ENCODE measurements at regions not wholly inside any gene's neighbourhood (a gene's known extent, or its start where the extent isn't known, plus 50 kb on each side); places are given as distances from the start of the nearest gene placed in this dataset.

DNA sequence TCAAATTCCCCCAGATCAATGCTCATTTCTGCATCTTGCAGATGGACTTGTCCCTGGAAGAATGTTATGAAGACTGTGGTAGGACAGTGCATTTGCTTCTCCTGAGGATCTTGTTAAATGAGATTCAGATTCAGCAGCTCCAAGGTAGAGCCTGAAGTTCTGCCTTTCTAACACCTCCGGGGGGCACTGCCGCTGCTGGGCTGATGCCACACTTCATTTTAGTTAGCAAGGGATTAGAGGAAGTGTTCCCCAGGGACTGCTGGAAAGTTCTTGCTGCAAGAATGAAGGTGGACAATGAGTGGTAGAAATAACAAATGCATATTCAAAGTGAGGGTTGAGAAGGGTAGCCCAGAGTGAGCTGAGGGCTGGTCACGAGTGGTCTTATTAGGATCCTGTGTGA is 434.3 kb upstream of the AKR1E2 start:
- H3K4me3 ChIP-seq (ENCODE audit: severe bottlenecking) = no peak overlapping the region
- TF ChIP-seq CTCF (IDR thresholded peaks at IDR 0.05; ENCODE audit: poor library complexity, severe bottlenecking) = peak; percentile 14
- DNase-seq (ENCODE audit: low spot score) (no peak), ATAC-seq (ENCODE audit: low read depth) (no peak)
- H3K36me3 ChIP-seq (ENCODE audit: low read depth) = no peaks in the 10 kb centered on the region
- H3K4me1 ChIP-seq (ENCODE audit: insufficient read depth, poor library complexity, severe bottlenecking) = no peaks in the 10 kb centered on the region
- no peaks in the 10 kb centered on the region for H3K9me3 ChIP-seq (ENCODE audit: severe bottlenecking)
- no peak overlapping the region for H3K27ac ChIP-seq (ENCODE audit: poor library complexity, severe bottlenecking)
- H3K27me3 ChIP-seq (ENCODE audit: insufficient read depth, poor library complexity, severe bottlenecking) = no peaks in the 10 kb centered on the region

- Histone ChIP-seq H3K36me3 (ENCODE audit: low read depth) (no peaks in the 10 kb centered on the region), H3K27ac (ENCODE audit: poor library complexity, severe bottlenecking) (no peak overlapping the region), H3K9me3 (ENCODE audit: severe bottlenecking) (no peaks in the 10 kb centered on the region), H3K27me3 (ENCODE audit: insufficient read depth, poor library complexity, severe bottlenecking) (no peaks in the 10 kb centered on the region), H3K4me1 (ENCODE audit: insufficient read depth, poor library complexity, severe bottlenecking) (no peaks in the 10 kb centered on the region), H3K4me3 (ENCODE audit: severe bottlenecking) (no peak overlapping the region)
- ATAC-seq (ENCODE audit: low read depth) (no peak), DNase-seq (ENCODE audit: low spot score) (no peak)
- TF ChIP-seq CTCF (IDR thresholded peaks at IDR 0.05; ENCODE audit: poor library complexity, severe bottlenecking) = no peak
Measured at GRCh38 chr10:4390219-4390618, 435.8 kb upstream of the AKR1E2 start.

DNA sequence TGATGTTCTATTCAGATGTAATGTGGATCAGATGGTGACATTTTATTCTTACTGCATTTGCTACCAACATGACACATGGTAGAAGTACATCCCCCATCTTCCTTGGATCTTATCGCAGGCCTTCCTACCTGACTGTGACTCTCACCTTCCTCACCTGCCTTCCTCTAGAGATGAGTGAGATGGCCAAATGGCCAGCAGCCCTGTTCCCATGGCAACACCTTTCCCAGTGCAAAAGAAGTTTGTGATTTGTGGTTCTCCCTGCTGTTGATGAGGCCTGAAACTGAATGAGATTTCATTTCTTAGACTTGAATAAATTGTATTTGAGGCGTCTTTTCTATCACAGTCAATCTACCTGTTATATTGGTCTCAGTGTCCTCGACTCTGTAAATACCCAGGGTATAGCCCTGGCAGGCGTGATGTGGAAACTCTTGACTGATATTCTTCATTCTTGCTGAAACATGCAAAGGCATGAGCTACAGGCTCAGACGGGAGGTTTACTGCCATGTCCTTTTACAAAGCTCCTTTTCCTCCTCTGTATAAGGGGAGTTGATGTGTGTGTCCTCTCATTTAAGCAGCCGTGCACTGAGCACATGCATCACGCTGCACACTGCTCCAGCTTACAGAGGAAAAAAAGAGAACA is 440.7 kb upstream of the AKR1E2 start:
- no peak overlapping the region for H3K4me3 ChIP-seq (ENCODE audit: severe bottlenecking)
- ATAC-seq (ENCODE audit: low read depth) = no peak
- H3K27ac ChIP-seq (ENCODE audit: poor library complexity, severe bottlenecking) = no peak overlapping the region
- H3K36me3 ChIP-seq (ENCODE audit: low read depth) = no peaks in the 10 kb centered on the region
- no peak for TF ChIP-seq CTCF (IDR thresholded peaks at IDR 0.05; ENCODE audit: poor library complexity, severe bottlenecking)
- DNase-seq (ENCODE audit: low spot score) = no peak
- H3K9me3 ChIP-seq (ENCODE audit: severe bottlenecking) = no peaks in the 10 kb centered on the region
- H3K27me3 ChIP-seq (ENCODE audit: insufficient read depth, poor library complexity, severe bottlenecking) = no peaks in the 10 kb centered on the region
- no peaks in the 10 kb centered on the region for H3K4me1 ChIP-seq (ENCODE audit: insufficient read depth, poor library complexity, severe bottlenecking)

DNA sequence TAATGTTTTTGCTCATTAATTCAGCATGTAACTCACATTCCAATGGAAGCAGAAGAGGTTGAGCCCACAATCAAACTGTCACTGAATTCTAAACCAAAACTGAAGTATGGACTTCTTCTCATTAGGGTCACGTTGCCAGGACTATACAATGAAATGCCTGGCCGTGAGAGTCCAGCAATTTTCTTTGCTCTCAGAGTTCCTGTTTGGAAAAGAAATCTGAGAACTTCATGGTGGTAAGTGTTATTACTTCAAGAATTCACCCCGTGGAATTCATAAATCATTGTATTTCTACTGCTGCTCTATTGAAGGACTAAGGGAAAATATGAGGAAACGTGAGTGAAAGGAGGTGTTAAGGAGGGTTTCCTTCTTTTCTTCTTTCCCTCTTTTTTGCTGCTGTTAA is 441.8 kb upstream of the AKR1E2 start:
- Histone ChIP-seq H3K27me3 (ENCODE audit: insufficient read depth, poor library complexity, severe bottlenecking) (no peaks in the 10 kb centered on the region), H3K9me3 (ENCODE audit: severe bottlenecking) (no peaks in the 10 kb centered on the region), H3K36me3 (ENCODE audit: low read depth) (no peaks in the 10 kb centered on the region), H3K27ac (ENCODE audit: poor library complexity, severe bottlenecking) (no peak overlapping the region), H3K4me1 (ENCODE audit: insufficient read depth, poor library complexity, severe bottlenecking) (no peaks in the 10 kb centered on the region), H3K4me3 (ENCODE audit: severe bottlenecking) (no peak overlapping the region)
- DNase-seq (ENCODE audit: low spot score) (no peak), ATAC-seq (ENCODE audit: low read depth) (no peak)
- no peak for TF ChIP-seq CTCF (IDR thresholded peaks at IDR 0.05; ENCODE audit: poor library complexity, severe bottlenecking)

DNA sequence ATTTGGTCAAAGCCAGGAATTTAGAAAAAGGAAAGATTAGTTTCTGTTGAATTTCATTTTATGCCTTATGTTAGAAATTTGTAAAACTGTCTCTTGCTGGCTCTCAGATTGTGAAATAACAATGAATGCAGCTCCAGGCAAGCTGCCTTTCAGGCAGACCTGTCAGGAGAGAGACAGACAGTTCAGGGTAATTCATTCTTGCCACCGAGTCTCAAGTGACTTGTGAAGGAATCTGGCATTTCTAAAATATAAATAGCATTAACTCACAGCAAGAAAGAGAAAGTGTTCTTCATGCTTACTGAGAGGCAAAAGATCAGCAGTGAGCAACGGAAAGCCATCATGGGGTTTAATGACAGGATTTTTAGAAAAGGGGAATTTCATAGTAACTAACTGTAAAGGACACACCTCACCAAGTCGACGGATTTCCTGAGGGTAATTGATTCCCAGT is 442.3 kb upstream of the AKR1E2 start:
- no peaks in the 10 kb centered on the region for H3K9me3 ChIP-seq (ENCODE audit: severe bottlenecking)
- DNase-seq (ENCODE audit: low spot score) (no peak), ATAC-seq (ENCODE audit: low read depth) (no peak)
- no peaks in the 10 kb centered on the region for H3K36me3 ChIP-seq (ENCODE audit: low read depth)
- no peaks in the 10 kb centered on the region for H3K4me1 ChIP-seq (ENCODE audit: insufficient read depth, poor library complexity, severe bottlenecking)
- H3K27ac ChIP-seq (ENCODE audit: poor library complexity, severe bottlenecking) = no peak overlapping the region
- no peaks in the 10 kb centered on the region for H3K27me3 ChIP-seq (ENCODE audit: insufficient read depth, poor library complexity, severe bottlenecking)
- TF ChIP-seq CTCF (IDR thresholded peaks at IDR 0.05; ENCODE audit: poor library complexity, severe bottlenecking) = no peak
- H3K4me3 ChIP-seq (ENCODE audit: severe bottlenecking) = no peak overlapping the region

All from RWPE2 (cell line).